Mesothelial cell of epicardium (in vitro differentiated cells): ENCODE measurements at regions not wholly inside any gene's neighbourhood (a gene's known extent, or its start where the extent isn't known, plus 50 kb on each side); places are given as distances from the start of the nearest gene placed in this dataset.
"Not testable (repeated sequence)": the region's sequence is repeated elsewhere in the genome, so short reads cannot be mapped to it uniquely, and the experiment has no call there.

Experiments used
- DNase-seq, 2 experiments: peaks; one replicate each; pipeline ENCODE4 v3.0.0; 2021; ENCODE audit warnings: low spot score in 2 of 2; ENCODE audit not compliant: unreplicated experiment in 2 of 2
- H3K27ac Mint-ChIP-seq: 2 replicates; pipeline ENCODE4 v1.8.0; 2021; ENCODE audit warnings: mixed read lengths
- H3K27me3 Mint-ChIP-seq: 2 replicates; pipeline ENCODE4 v1.8.0; 2021; ENCODE audit warnings: low read depth, mixed read lengths
- H3K36me3 Mint-ChIP-seq: 2 replicates; pipeline ENCODE4 v1.8.0; 2021; ENCODE audit warnings: mixed read lengths
- H3K4me1 Mint-ChIP-seq: 2 replicates; pipeline ENCODE4 v1.8.0; 2021; ENCODE audit warnings: mixed read lengths
- H3K4me3 Mint-ChIP-seq: 2 replicates; pipeline ENCODE4 v1.8.0; 2021; ENCODE audit warnings: mild to moderate bottlenecking, moderate library complexity, mixed read lengths
- H3K9me3 Mint-ChIP-seq: 2 replicates; pipeline ENCODE4 v1.8.0; 2021; ENCODE audit warnings: mixed read lengths
- TF ChIP-seq, protein P1 (sequence below): fragments of 200-600 bp; sonication (generic); IDR thresholded peaks from one replicate; pipeline ENCODE4 v1.5.0; 2021; ENCODE audit warnings: antibody characterized with exemption; ENCODE audit not compliant: unreplicated experiment

DNA sequence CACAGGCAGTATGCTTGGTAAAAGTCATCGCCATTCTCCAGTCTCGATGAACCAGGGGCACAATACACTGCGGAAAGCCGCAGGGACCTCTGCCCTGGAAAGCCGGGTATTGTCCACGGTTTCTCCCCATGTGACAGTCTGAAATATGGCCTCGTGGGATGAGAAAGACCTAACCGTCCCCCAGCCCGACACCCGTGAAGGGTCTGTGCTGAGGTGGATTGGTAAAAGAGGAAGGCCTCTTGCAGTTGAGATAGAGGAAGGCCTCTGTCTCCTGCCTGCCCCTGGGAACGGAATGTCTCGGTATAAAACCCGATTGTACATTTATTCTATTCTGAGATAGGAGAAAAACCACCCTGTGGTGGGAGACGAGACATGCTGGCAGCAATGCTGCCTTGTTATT, 149.1 kb downstream of the TMEM121 start:
- H3K36me3 Mint-ChIP-seq, H3K27me3 Mint-ChIP-seq, DNase-seq, H3K4me1 Mint-ChIP-seq, H3K4me3 Mint-ChIP-seq, H3K27ac Mint-ChIP-seq: not testable (repeated sequence)
- H3K9me3 Mint-ChIP-seq = peaks cover 38% of the 10 kb centered on the region

DNA sequence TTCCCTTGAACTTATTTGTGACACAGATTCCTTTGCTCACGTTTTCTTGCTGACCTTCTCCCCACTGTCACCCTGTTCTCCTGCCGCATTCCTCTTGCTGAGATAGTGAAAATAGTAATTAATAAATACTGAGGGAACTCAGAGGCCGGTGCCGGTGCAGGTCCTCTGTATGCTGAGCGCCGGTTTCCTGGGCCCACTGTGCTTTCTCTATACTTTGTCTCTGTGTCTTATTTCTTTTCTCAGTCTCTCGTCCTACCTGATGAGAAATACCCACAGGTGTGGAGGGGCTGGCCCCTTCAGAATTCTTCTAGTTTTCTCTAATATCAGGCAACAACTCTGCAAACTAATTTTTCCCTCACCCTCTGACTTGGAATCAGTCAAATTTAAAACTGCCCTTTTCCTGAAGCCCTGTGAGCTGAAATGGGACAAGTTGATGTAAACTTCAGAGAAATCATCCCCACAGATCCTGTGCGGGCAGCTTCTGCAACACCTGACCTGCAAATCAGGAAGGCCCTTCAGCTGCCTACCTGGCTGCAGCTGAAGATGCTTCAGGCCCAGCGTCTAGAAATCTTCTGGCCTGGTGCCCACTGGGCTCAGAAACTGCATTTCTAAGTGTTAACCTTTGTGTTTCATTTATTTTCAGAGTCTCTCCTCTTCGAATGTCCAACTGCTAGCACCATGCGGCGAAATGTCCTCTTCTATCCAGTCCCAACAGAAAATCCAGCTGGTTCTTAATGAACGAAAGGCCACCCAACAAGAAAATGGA, 149.7 kb downstream of the TMEM121 start:
- not testable (repeated sequence) for DNase-seq, H3K36me3 Mint-ChIP-seq, H3K27me3 Mint-ChIP-seq, H3K4me3 Mint-ChIP-seq, H3K27ac Mint-ChIP-seq, H3K4me1 Mint-ChIP-seq
- H3K9me3 Mint-ChIP-seq = peaks cover 38% of the 10 kb centered on the region

DNA sequence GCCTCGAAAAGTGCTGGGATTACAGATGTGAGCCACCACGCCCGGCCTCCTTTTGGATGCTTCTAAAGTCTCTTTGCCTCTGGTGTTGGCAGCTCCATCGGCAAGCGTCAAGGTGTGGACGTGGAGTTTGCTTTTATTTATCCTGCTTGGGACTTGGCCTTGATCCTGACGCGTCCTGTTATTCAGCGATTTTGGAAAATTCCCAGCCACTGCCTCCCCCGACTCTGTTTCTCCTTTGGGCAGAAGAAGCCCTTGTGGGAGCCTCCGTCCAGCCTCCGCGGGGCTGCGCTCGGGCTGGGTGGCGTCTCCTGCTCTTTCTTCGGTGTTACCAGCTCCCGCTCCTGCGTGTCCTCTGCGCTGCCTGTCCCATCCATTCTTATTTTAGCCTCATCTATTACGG, 151.7 kb downstream of the TMEM121 start:
- not testable (repeated sequence) for H3K36me3 Mint-ChIP-seq, H3K27ac Mint-ChIP-seq, H3K4me3 Mint-ChIP-seq, H3K4me1 Mint-ChIP-seq, DNase-seq, H3K27me3 Mint-ChIP-seq
- peaks cover 38% of the 10 kb centered on the region for H3K9me3 Mint-ChIP-seq

DNA sequence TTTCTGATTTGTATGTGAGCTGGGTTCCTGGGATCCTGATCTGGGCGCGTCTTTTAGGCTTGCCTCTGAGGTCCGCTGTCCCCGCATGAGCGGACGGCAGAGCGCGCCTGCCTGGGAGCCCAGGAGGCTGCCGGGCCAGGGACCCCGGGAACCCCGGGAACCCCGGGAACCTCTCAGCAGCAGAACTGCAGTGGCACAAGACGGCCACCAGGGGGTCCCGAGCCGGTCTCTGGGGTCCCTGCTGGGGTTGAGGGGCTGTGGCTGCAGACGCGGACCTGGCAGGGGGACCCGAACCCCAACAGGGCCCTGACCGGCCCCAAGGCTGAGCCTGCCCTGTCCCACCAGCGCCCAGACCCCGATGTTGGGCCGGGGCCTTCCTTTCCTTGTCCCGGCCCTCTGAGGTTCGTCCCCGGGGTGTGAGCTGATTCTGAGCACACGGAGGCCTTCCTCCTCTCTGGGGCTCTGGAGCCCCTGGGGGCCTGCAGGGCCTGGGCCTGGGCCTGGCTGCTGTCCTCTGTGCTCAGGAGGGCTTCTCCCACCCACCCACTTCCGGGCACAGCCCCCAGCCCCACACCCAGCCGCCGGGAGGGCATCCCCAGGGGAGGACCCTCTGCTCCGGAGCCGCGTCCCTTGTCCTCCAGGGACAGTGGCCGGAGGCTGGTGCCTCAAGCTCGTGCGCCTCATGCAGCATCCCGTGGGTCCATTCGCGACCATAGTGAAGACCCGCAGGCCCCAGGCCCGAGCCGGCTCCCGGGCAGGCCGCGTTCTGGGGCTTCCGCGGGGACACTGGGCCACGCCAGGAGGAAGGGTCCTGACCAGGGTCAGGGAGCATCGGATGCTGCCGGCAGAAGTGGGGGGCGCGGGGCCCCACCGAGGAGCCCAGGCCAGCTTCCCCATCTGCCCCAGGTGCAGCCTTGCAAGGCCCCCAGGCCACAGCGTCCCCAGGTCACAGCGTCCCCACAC, 152.9 kb downstream of the TMEM121 start:
- H3K27ac Mint-ChIP-seq, H3K36me3 Mint-ChIP-seq, H3K4me1 Mint-ChIP-seq, H3K4me3 Mint-ChIP-seq, DNase-seq, H3K27me3 Mint-ChIP-seq: not testable (repeated sequence)
- H3K9me3 Mint-ChIP-seq = peaks cover 28% of the 10 kb centered on the region

DNA sequence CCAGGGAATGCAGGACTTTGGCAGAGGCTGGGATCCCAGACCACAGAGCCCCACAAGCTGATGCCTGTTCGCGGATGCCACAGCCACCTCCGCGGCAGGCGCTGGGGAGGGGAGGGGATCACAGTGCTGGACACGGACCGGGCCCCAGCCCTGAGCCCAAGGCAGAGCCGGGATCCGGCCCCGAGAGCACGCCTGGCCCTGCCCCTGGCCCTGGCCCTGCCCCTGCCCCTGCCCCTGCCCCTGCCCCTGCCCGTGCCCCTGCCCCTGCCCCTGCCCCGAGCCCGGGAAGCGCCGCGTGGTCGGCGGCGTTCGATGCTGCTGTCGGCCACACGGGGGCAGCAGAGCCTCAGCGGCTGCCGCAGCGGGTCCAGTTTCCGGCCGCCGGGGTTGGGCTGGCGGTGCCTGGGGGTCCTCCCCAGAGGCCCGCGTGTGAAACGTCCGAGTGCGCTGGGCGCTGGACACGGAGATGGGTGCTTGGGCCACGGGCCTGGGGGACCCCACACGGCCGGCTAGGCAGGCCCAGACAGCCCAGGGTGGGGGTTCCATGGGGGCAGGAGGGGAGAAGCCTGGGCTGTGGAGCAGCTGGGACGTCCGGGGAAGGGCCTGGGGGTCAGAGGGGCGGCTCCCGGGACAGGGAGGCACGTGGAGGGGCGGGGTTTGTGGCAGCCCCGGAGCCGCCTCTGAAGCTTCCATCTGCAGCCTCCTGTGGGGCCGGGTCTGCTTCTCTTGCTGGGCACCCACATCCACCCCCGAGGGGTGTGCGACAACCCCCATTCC, 153.8 kb downstream of the TMEM121 start:
- peaks cover 26% of the 10 kb centered on the region for H3K9me3 Mint-ChIP-seq
- not testable (repeated sequence) for H3K36me3 Mint-ChIP-seq, H3K4me3 Mint-ChIP-seq, DNase-seq, H3K4me1 Mint-ChIP-seq, H3K27me3 Mint-ChIP-seq, H3K27ac Mint-ChIP-seq

DNA sequence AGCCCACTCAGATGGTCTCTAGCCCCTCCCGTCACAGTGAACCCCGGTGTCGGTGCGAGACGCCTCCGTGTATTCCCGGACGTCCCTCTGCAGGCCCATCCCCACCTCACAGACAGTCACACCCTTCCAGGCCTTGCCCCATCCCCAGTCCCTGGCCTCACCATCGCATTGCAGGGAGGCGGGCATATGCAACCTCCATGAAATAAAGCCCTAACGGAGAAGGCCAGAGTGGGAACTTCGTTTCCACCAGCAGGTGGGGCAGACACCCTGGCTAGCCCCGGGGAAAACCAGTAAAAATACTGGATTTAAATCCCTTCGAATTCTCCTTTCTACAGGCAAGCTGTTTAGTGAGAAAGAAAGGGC, 154.3 kb downstream of the TMEM121 start:
- not testable (repeated sequence) for H3K36me3 Mint-ChIP-seq, H3K4me1 Mint-ChIP-seq

DNA sequence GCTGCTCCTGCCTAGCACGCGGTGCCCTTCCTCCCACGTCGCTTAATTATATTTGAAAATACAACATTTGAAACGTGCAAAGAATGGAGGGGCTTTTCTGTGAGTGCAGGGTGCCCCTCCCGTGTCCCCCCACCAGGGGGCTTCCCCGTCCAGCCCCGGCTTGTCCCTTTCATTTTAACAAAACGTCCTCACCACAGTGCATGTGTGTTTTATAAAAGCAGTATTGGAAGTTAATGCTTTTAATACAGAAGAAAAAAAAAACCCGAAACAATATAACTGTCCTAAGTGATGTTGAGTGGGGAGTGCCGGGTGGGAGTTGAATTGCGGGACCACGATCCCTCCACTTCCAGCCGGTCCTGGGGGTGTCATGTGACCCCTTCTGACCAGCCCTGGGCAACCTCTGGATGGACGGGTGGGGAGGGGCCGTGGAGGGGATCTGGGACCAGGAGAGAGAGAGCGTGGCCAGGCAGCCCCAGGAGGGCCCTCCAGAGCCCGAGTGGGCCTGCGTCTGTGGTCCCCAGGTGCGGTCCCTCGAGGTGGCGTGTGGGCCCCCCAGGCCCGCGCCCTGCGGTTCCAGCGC, 155.3 kb downstream of the TMEM121 start:
- not testable (repeated sequence) for H3K36me3 Mint-ChIP-seq, H3K4me1 Mint-ChIP-seq, H3K27ac Mint-ChIP-seq, H3K27me3 Mint-ChIP-seq, H3K4me3 Mint-ChIP-seq, DNase-seq
- H3K9me3 Mint-ChIP-seq = peaks cover 16% of the 10 kb centered on the region

More for the DNA sequence above, 154.3 kb downstream of the TMEM121 start:
- H3K27me3 Mint-ChIP-seq, H3K4me3 Mint-ChIP-seq, H3K27ac Mint-ChIP-seq, DNase-seq: not testable (repeated sequence)
- H3K9me3 Mint-ChIP-seq = peaks cover 24% of the 10 kb centered on the region

DNA sequence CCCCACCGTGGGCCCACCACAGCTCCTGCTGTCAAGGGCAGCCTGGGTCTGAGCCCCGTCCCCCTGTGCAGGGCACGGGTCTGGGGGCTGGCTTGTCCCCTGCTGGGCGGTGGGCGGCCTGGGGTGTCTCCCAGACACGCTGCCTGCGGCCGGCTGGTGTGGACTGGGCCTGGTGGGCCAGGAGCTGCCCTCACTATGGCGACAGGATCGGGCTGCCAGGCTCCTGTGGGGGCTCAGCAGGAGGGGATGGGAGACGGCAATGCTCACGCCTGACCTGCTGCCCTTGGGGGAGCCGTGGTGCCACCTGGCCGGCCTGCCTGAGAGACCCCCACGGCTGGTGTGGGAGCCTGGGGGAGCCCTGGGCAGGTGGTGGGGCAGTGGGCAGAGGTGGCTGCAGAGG, 156.1 kb downstream of the TMEM121 start:
- H3K9me3 Mint-ChIP-seq = peaks cover 18% of the 10 kb centered on the region
- not testable (repeated sequence) for H3K4me1 Mint-ChIP-seq, H3K4me3 Mint-ChIP-seq, H3K36me3 Mint-ChIP-seq, H3K27ac Mint-ChIP-seq, H3K27me3 Mint-ChIP-seq, DNase-seq

DNA sequence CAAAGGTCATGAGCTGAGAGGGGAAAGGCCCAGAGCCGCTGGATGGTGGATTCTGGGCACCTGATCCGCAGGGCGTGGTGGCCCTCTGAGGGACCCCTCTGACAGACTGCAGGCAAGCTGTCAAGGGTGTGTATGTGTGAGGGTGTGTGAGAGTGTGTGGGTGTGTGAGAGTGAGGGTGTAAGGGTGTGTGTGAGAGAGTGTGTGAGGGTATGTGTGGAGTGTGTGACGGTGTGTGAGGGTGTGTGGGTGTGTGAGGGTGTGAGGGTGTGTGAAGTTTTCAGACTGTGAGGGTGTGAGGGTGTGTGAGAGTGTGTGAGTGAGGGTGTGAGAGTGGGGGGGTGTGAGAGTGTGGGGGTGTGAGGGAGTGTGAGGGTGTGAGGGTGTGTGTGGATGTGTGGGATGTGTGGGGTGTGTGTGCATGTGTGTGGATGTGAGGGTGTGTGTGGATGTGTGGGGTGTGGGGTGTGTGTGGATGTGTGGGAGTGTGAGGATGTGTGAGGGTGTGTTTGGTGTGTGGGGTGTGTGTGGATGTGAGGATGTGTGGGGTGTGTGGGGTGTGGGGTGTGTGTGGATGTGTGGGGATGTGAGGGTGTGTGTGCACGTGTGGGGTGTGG, 156.7 kb downstream of the TMEM121 start:
- no peak for DNase-seq
- peaks cover 9% of the 10 kb centered on the region for H3K36me3 Mint-ChIP-seq

DNA sequence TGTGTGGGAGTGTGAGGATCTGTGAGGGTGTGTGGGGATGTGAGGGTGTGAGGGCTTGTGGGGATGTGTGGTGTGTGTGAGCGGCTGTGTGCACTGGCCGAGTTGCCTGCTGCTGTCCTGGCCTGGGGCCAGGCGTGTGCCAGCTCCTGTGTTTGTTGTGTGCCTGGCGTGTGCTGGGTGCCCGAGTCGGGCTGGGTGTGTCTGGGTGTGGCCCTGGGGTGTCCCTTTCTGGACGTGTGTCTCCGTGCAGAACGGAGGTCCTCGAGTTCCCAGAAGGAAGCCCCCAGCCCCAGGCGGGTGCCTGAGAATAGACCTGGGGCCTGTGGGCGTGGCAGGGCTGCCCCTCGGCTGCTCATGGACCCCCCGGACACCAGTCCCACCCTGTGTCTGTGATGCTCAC, 157.7 kb downstream of the TMEM121 start:
- not testable (repeated sequence) for H3K4me1 Mint-ChIP-seq, H3K27ac Mint-ChIP-seq, H3K4me3 Mint-ChIP-seq, DNase-seq, H3K36me3 Mint-ChIP-seq, H3K27me3 Mint-ChIP-seq
- peaks cover 23% of the 10 kb centered on the region for H3K9me3 Mint-ChIP-seq

More for the DNA sequence above, 156.7 kb downstream of the TMEM121 start:
- TF ChIP-seq, protein P1, sequence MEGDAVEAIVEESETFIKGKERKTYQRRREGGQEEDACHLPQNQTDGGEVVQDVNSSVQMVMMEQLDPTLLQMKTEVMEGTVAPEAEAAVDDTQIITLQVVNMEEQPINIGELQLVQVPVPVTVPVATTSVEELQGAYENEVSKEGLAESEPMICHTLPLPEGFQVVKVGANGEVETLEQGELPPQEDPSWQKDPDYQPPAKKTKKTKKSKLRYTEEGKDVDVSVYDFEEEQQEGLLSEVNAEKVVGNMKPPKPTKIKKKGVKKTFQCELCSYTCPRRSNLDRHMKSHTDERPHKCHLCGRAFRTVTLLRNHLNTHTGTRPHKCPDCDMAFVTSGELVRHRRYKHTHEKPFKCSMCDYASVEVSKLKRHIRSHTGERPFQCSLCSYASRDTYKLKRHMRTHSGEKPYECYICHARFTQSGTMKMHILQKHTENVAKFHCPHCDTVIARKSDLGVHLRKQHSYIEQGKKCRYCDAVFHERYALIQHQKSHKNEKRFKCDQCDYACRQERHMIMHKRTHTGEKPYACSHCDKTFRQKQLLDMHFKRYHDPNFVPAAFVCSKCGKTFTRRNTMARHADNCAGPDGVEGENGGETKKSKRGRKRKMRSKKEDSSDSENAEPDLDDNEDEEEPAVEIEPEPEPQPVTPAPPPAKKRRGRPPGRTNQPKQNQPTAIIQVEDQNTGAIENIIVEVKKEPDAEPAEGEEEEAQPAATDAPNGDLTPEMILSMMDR = no peak
- Mint-ChIP-seq H3K27me3 (no peaks in the 10 kb centered on the region), H3K4me3 (no peak overlapping the region), H3K9me3 (peaks cover 21% of the 10 kb centered on the region), H3K4me1 (no peaks in the 10 kb centered on the region), H3K27ac (no peak overlapping the region)

DNA sequence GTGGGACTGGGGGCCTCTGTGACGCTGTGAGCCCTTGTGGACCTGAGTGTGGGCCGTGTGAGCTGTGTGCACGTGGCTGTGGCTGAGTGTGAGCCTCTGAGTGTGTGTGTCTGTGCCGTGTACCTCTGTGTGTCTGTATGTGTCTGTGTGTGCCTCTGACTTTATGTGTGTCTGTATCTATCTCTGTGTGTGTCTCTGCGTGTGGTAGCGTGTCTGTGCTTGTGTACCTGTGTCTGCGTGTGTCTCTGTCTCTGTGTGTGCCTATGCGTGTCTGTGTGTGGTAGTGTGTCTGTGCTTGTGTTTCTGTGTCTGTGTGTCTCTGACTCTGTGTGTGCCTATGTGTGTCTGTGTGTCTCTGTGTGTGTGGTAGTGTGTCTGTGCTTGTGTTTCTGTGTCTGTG, 158.2 kb downstream of the TMEM121 start:
- not testable (repeated sequence) for H3K27me3 Mint-ChIP-seq, H3K27ac Mint-ChIP-seq, H3K4me1 Mint-ChIP-seq, H3K36me3 Mint-ChIP-seq, DNase-seq, H3K4me3 Mint-ChIP-seq
- H3K9me3 Mint-ChIP-seq = peaks cover 26% of the 10 kb centered on the region
